ENCODE measurements at regions not wholly inside any gene's neighbourhood (a gene's known extent, or its start where the extent isn't known, plus 50 kb on each side); places are given as distances from the start of the nearest gene placed in this dataset.

GRCh38 chr1:25023190-25023578, 93.1 kb upstream of the RUNX3 start:
- intact Hi-C loops (cut with micrococcal nuclease), result loop anchor here (2.0 kb wide), 1 partner anchor 14 kb away; no protein-coding TSS in a partner anchor
- Mint-ChIP-seq H3K4me1 (peaks cover 71% of the 10 kb centered on the region), H3K9me3 (no peaks in the 10 kb centered on the region), H3K4me3 (peak overlapping the region; percentile 52), H3K27me3 (no peaks in the 10 kb centered on the region), H3K27ac (peak overlapping the region; percentile 91), H3K36me3 (ENCODE audit: low read depth) (no peaks in the 10 kb centered on the region)
- DNase-seq, result no peak
- ATAC-seq (ENCODE audit: low read depth), result no peak
- ChIA-PET POLR2A (interaction anchor here (0.6 to 5.0 kb wide), 20 partner anchors 10 to 277 kb away, joined by 3 to 248 read pairs (median 8); partner anchors contain the start of genes CLIC4 and RUNX3), CTCF (interaction anchor here (0.8 to 3.0 kb wide), 7 partner anchors 9 to 94 kb away, joined by 3 to 28 read pairs (median 6); no protein-coding TSS in a partner anchor)
- TF ChIP-seq CTCF (IDR thresholded peaks at IDR 0.05), result no peak

GRCh38 chr1:25022361-25023189, 92.5 kb upstream of the RUNX3 start:
- ChIA-PET CTCF (interaction anchor here (0.5 to 3.0 kb wide), 13 partner anchors 10 to 174 kb away, joined by 3 to 28 read pairs (median 4); partner anchors contain the start of gene RUNX3), POLR2A (interaction anchor here (0.6 to 5.0 kb wide), 29 partner anchors 9 to 832 kb away, joined by 3 to 248 read pairs (median 6); partner anchors contain the start of genes CLIC4, RUNX3 and SYF2)
- no peak for TF ChIP-seq CTCF (IDR thresholded peaks at IDR 0.05)
- Mint-ChIP-seq H3K4me1 (peaks cover 71% of the 10 kb centered on the region), H3K27ac (peak overlapping the region; percentile 91), H3K27me3 (no peaks in the 10 kb centered on the region), H3K4me3 (peak overlapping the region; percentile 52), H3K36me3 (ENCODE audit: low read depth) (no peaks in the 10 kb centered on the region), H3K9me3 (no peaks in the 10 kb centered on the region)
- ATAC-seq (ENCODE audit: low read depth) (peak; percentile 79), DNase-seq (peak; percentile 84)
- intact Hi-C loops (cut with micrococcal nuclease), result loop anchor here (1.0 to 2.0 kb wide), 6 partner anchors 9 to 92 kb away; partner anchors contain the start of gene RUNX3

- DNase-seq (no peak), ATAC-seq (ENCODE audit: low read depth) (no peak)
- no peak for TF ChIP-seq CTCF (IDR thresholded peaks at IDR 0.05)
- intact Hi-C loops (cut with micrococcal nuclease), result loop anchor here (1.0 to 2.0 kb wide), 6 partner anchors 10 to 91 kb away; partner anchors contain the start of gene RUNX3
- H3K4me3 Mint-ChIP-seq, result no peak overlapping the region
- POLR2A ChIA-PET, result interaction anchor here (0.6 to 5.0 kb wide), 28 partner anchors 9 to 831 kb away, joined by 3 to 248 read pairs (median 6); partner anchors contain the start of genes CLIC4, RUNX3 and SYF2
- H3K27me3 Mint-ChIP-seq, result no peaks in the 10 kb centered on the region
- peaks cover 71% of the 10 kb centered on the region for H3K4me1 Mint-ChIP-seq
- no peaks in the 10 kb centered on the region for H3K36me3 Mint-ChIP-seq (ENCODE audit: low read depth)
- CTCF ChIA-PET, result interaction anchor here (0.5 to 3.0 kb wide), 11 partner anchors 10 to 174 kb away, joined by 3 to 28 read pairs (median 4); partner anchors contain the start of gene RUNX3
- H3K27ac Mint-ChIP-seq, result peak overlapping the region; percentile 91
- no peaks in the 10 kb centered on the region for H3K9me3 Mint-ChIP-seq
These were observed 91.6 kb upstream of the RUNX3 start for GRCh38 chr1:25021591-25022215.

- H3K4me3 Mint-ChIP-seq, result peak overlapping the region; percentile 1
- ATAC-seq (ENCODE audit: low read depth) (no peak), DNase-seq (no peak)
- no peaks in the 10 kb centered on the region for H3K36me3 Mint-ChIP-seq (ENCODE audit: low read depth)
- intact Hi-C loops (cut with micrococcal nuclease), result no loop called here
- H3K27me3 Mint-ChIP-seq, result no peaks in the 10 kb centered on the region
- H3K4me1 Mint-ChIP-seq, result peaks cover 71% of the 10 kb centered on the region
- TF ChIP-seq CTCF (IDR thresholded peaks at IDR 0.05), result no peak
- H3K9me3 Mint-ChIP-seq, result no peaks in the 10 kb centered on the region
- ChIA-PET CTCF (interaction anchor here (2.8 kb wide), 1 partner anchor 11 kb away, joined by 13 read pairs; no protein-coding TSS in a partner anchor), POLR2A (interaction anchor here (0.7 to 5.0 kb wide), 6 partner anchors 13 to 173 kb away, joined by 4 to 248 read pairs (median 27); partner anchors contain the start of gene RUNX3)
- peak overlapping the region; percentile 91 for H3K27ac Mint-ChIP-seq
These were observed 90.9 kb upstream of the RUNX3 start for GRCh38 chr1:25020851-25021590.

All from activated B cell treated with CpG ODN at 0.5 μM for 24 hours (primary cell).